NOMO-1 treated with DMSO at 0.1 percent for 48 hours (cell line): ENCODE measurements at regions not wholly inside any gene's neighbourhood (a gene's known extent, or its start where the extent isn't known, plus 50 kb on each side); places are given as distances from the start of the nearest gene placed in this dataset.

Source experiments
- DNase-seq: peaks from one replicate; lab custom pipeline; 2025; ENCODE audit not compliant: unreplicated experiment; lab: John Stamatoyannopoulos, UW

GRCh38 chr12:93323625-93324329 lies 53.9 kb upstream of the NUDT4 start:
- no peak for DNase-seq

GRCh38 chr12:93325855-93326254 lies 51.9 kb upstream of the NUDT4 start:
- DNase-seq: no peak
